HG03521 (cell line): ENCODE measurements at regions not wholly inside any gene's neighbourhood (a gene's known extent, or its start where the extent isn't known, plus 50 kb on each side); places are given as distances from the start of the nearest gene placed in this dataset.
A peak's percentile ranks its signal among the peaks of the same experiment; 100 is the strongest.

Experiments used
- ATAC-seq: cut with Tn5 transposase; IDR thresholded peaks from one replicate; pipeline ENCODE4 v1.9.1; 2021; ENCODE audit warnings: mild to moderate bottlenecking, moderate library complexity; ENCODE audit not compliant: unreplicated experiment

- no peak for ATAC-seq
These were observed 125.0 kb upstream of the MEF2A start for GRCh38 chr15:99440551-99441443.

GRCh38 chr15:99441444-99441800, 124.4 kb upstream of the MEF2A start:
- no peak for ATAC-seq

- ATAC-seq = no peak
These were observed 123.9 kb upstream of the MEF2A start for GRCh38 chr15:99441871-99442251.

GRCh38 chr15:99442252-99442897, 123.4 kb upstream of the MEF2A start:
- ATAC-seq = no peak

- no peak for ATAC-seq
These were observed 122.6 kb upstream of the MEF2A start for GRCh38 chr15:99443056-99443756.

GRCh38 chr15:99443768-99444446, 121.9 kb upstream of the MEF2A start:
- ATAC-seq = no peak

- ATAC-seq = no peak
These were observed 120.4 kb upstream of the MEF2A start for GRCh38 chr15:99445272-99445850.

- ATAC-seq = no peak
These were observed 119.0 kb upstream of the MEF2A start for GRCh38 chr15:99446565-99447496.

GRCh38 chr15:99447497-99448371, 118.0 kb upstream of the MEF2A start:
- ATAC-seq = no peak

- ATAC-seq = no peak
These were observed 116.3 kb upstream of the MEF2A start for GRCh38 chr15:99449514-99449913.

GRCh38 chr15:99450896-99451358, 114.9 kb upstream of the MEF2A start:
- no peak for ATAC-seq

GRCh38 chr15:99451484-99451883, 114.3 kb upstream of the MEF2A start:
- ATAC-seq = no peak

- no peak for ATAC-seq
These were observed 113.8 kb upstream of the MEF2A start for GRCh38 chr15:99452010-99452409.

GRCh38 chr15:99452728-99453636, 112.8 kb upstream of the MEF2A start:
- peak; percentile 72 for ATAC-seq

- ATAC-seq = no peak
These were observed 112.2 kb upstream of the MEF2A start for GRCh38 chr15:99453637-99454030.

- no peak for ATAC-seq
These were observed 111.5 kb upstream of the MEF2A start for GRCh38 chr15:99454107-99454809.
